NB4 (cell line): ENCODE measurements at regions not wholly inside any gene's neighbourhood (a gene's known extent, or its start where the extent isn't known, plus 50 kb on each side); places are given as distances from the start of the nearest gene placed in this dataset.

Experiments
- POLR2A ChIP-seq: IDR thresholded peaks from 2 replicates; pipeline ENCODE4 v1.6.1; 2011; ENCODE audit warnings: mild to moderate bottlenecking; ENCODE audit not compliant: insufficient read length; ENCODE audit errors: extremely low read depth
- TF ChIP-seq, protein P1 (sequence below): IDR thresholded peaks from one replicate; pipeline ENCODE4 v1.5.1; 2012; ENCODE audit warnings: low read depth, low read length

DNA sequence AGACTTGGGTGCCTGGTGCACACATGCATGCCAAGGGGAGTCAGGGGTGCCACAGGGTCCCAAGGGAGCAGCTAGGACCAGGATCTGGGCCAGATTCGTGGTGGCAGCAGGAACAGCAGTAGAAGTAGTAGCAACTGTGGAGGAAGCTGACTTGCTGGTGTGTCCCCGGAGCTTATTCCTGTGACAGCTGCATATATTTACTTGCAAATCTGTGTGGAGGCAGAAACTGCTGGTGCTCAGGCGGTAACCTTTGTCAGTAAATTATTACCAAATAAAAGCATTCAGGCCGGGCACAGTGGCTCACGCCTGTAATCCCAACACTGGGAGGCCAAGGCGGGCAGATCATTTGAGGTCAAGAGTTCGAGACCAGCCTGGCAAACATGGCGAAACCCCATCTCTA, 67.4 kb upstream of the RAB18 start:
- no peak for TF ChIP-seq POLR2A
- TF ChIP-seq, protein P1, sequence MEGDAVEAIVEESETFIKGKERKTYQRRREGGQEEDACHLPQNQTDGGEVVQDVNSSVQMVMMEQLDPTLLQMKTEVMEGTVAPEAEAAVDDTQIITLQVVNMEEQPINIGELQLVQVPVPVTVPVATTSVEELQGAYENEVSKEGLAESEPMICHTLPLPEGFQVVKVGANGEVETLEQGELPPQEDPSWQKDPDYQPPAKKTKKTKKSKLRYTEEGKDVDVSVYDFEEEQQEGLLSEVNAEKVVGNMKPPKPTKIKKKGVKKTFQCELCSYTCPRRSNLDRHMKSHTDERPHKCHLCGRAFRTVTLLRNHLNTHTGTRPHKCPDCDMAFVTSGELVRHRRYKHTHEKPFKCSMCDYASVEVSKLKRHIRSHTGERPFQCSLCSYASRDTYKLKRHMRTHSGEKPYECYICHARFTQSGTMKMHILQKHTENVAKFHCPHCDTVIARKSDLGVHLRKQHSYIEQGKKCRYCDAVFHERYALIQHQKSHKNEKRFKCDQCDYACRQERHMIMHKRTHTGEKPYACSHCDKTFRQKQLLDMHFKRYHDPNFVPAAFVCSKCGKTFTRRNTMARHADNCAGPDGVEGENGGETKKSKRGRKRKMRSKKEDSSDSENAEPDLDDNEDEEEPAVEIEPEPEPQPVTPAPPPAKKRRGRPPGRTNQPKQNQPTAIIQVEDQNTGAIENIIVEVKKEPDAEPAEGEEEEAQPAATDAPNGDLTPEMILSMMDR, result no peak
